ENCODE measurements at regions not wholly inside any gene's neighbourhood (a gene's known extent, or its start where the extent isn't known, plus 50 kb on each side); places are given as distances from the start of the nearest gene placed in this dataset.

GRCh38 chr17:77841742-77842527, 116.6 kb upstream of the TNRC6C start:
- H3K9me3 ChIP-seq (replicated peaks; ENCODE audit: control insufficient read depth, insufficient read depth, low read depth, low read length), result no peaks in the 10 kb centered on the region
- in situ Hi-C loops (cut with MboI) (no loop called here), intact Hi-C loops (cut with micrococcal nuclease) (no loop called here)
- ChIA-PET POLR2A (interaction anchor here (0.6 to 1.0 kb wide), 3 partner anchors 11 to 889 kb away, joined by 3 read pairs; no protein-coding TSS in a partner anchor), CTCF (ENCODE audit: low intra/inter-chr PET ratio) (no interaction called here)
- H3K4me3 ChIP-seq, result no peak overlapping the region
- H3K4me2 ChIP-seq (ENCODE audit: insufficient read depth, low read length), result no peak overlapping the region
- peaks cover 0 to 7% of the 10 kb centered on the region in 2 experiments; a peak in 3 of 5 replicates for H3K27me3 ChIP-seq (ENCODE audit: control insufficient read depth in 2 of 2, insufficient read depth in 2 of 2, low read length in 2 of 2)
- no peak for ATAC-seq
- no peak overlapping the region for H3K9ac ChIP-seq (ENCODE audit: insufficient read depth in 1 of 2, low read depth in 2 of 2, low read length in 2 of 2)
- no peaks in the 10 kb centered on the region for H3K79me2 ChIP-seq (ENCODE audit: control insufficient read depth, insufficient read depth, low read length)
- FAIRE-seq, result no peak
- H3K9me1 ChIP-seq (ENCODE audit: control insufficient read depth, insufficient read depth, low read length), result no peaks in the 10 kb centered on the region
- no peaks in the 10 kb centered on the region for H3K36me3 ChIP-seq (ENCODE audit: control insufficient read depth, insufficient read depth, low read length)
- TF ChIP-seq DPF2 (IDR thresholded peaks at IDR 0.05) (no peak), STAT5B (CRISPR knock-in tag; IDR thresholded peaks at IDR 0.05) (no peak), ZNF764 (CRISPR knock-in tag; IDR thresholded peaks at IDR 0.05; ENCODE audit: low read depth) (no peak), DACH1 (IDR thresholded peaks at IDR 0.05; ENCODE audit: partially characterized antibody) (no peak), ZBTB5 (IDR thresholded peaks at IDR 0.05) (no peak), EHMT2 (IDR thresholded peaks at IDR 0.05) (no peak), TARDBP (IDR thresholded peaks at IDR 0.05) (no peak), NR2F6 (CRISPR knock-in tag; IDR thresholded peaks at IDR 0.05) (no peak), PURB (CRISPR knock-in tag; IDR thresholded peaks at IDR 0.05; ENCODE audit: low read depth) (no peak), ZNF75A (CRISPR knock-in tag; IDR thresholded peaks at IDR 0.05) (no peak), SREBF2 (CRISPR knock-in tag; IDR thresholded peaks at IDR 0.05) (no peak), NCOA1 (IDR thresholded peaks at IDR 0.05; ENCODE audit: low read depth) (no peak), NFE2 (IDR thresholded peaks at IDR 0.05; ENCODE audit: low read depth) (no peak), CREB3L1 (IDR thresholded peaks at IDR 0.05; ENCODE audit: borderline replicate concordance, low read depth) (no peak), ZNF41 (CRISPR knock-in tag; conservative IDR thresholded peaks at IDR 0.05) (no peak), GMEB1 (CRISPR knock-in tag; IDR thresholded peaks at IDR 0.05) (no peak)
- TF ChIP-seq, protein P1, sequence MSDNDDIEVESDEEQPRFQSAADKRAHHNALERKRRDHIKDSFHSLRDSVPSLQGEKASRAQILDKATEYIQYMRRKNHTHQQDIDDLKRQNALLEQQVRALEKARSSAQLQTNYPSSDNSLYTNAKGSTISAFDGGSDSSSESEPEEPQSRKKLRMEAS (CRISPR knock-in tag; IDR thresholded peaks at IDR 0.05), result no peak
- H3K4me1 ChIP-seq (replicated peaks in 1 of 2; ENCODE audit: control insufficient read depth in 2 of 2, insufficient read depth in 2 of 2, low read length in 2 of 2), result peaks cover 17 to 20% of the 10 kb centered on the region in 2 experiments; a peak in 4 of 5 replicates
- H4K20me1 ChIP-seq (replicated peaks; ENCODE audit: control insufficient read depth, insufficient read depth, low read length), result no peaks in the 10 kb centered on the region
- H2AFZ ChIP-seq (ENCODE audit: low read depth, low read length), result peak overlapping the region; percentile 62; the same call in 1 of the 2 replicates
- H3K27ac ChIP-seq (ENCODE audit: extremely low read depth, low read depth, low read length), result no peak overlapping the region
- WGBS (ENCODE audit: insufficient coverage, low coverage, missing lambda C conversion rate), result 51% methylated on average over 8 of the region's 8 CpGs
- no peak for DNase-seq (ENCODE audit: extremely low read depth in 1 of 4, low spot score in 3 of 4)
- no TSS peak for BruUV-seq (replicated peaks)
